HG03442 (cell line): ENCODE measurements at regions not wholly inside any gene's neighbourhood (a gene's known extent, or its start where the extent isn't known, plus 50 kb on each side); places are given as distances from the start of the nearest gene placed in this dataset.
"Not testable (repeated sequence)": the region's sequence is repeated elsewhere in the genome, so short reads cannot be mapped to it uniquely, and the experiment has no call there.

Source experiments
- ATAC-seq: cut with Tn5 transposase; IDR thresholded peaks from one replicate; pipeline ENCODE4 v1.9.1; 2021; ENCODE audit warnings: mild to moderate bottlenecking, moderate library complexity; ENCODE audit not compliant: unreplicated experiment

- ATAC-seq: no peak
Observed at GRCh38 chr17:36691606-36692005, 90.2 kb downstream of the MRM1 start.

- ATAC-seq: no peak
Observed at GRCh38 chr17:36695082-36695481, 93.7 kb downstream of the MRM1 start.

GRCh38 chr17:36695710-36696109 is 94.3 kb downstream of the MRM1 start:
- ATAC-seq: not testable (repeated sequence)

DNA sequence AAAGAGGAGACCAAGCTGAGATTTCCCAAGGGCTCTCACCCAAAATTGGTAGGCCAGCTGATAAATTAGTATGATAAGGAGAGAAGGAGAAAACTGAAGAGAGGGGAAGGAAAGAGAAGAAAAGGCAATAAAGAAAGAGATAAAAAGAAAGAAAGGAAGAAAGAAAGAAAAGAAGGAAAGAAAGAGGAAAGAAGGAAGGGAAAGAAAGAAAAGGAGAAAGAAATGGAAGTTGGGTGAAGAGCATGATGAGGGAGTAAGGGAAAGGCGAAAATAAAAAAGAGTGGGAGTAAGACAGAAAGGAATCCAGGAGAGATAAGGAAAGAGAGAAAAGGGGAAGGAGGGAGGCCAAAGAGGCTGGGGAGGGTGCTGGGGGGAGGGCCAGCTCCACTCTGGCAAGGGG is 95.4 kb downstream of the MRM1 start:
- ATAC-seq: no peak

DNA sequence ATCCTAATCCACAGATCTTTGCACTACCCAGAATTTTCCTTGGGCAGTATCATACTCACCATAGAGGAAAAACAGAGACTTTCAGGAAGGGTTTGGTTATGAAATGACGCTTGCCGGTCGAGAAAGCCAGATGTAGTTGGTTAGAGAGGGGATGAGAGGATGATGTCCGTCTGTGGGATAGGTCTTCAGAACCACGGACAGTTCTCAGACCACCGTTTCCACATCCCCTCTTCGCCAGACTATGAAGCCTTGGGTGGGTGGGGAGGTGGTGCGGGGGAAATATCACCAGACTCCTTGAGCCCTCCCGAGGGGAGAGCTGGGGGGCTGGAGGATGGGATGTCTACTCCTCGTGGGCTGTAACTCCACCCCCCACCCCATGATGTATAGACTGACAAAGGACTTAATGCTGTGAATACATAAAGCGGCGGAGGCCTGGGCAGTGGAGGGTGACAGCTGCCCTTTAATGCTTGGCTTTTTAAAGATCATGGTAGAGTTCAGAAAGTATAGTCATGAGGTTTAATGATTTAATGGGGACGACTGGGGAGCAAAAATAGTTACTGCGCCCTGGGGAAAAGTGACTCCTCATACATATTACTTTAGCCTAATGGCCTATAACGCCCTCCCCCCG is 96.6 kb downstream of the MRM1 start:
- no peak for ATAC-seq

GRCh38 chr17:36701429-36702099 is 100.2 kb downstream of the MRM1 start:
- no peak for ATAC-seq

DNA sequence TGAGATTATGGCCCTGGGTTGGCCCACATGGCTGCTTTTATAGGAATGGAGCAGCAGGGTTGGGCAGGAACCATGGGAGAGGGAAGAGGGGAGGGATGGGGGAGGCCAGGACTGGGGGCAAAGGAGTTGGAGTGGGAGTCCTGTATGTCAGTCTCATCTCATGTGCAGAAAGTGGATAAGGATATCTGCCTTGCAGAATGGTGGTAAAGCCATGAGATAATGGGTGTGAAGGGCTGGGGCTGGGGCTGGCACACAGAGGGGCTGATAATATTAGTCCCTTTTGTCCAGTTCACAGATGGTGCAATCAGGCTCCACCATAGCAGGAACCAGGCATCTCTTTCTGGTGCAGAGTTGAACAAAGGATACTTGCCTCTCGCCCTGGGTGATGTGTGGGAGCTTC is 101.3 kb downstream of the MRM1 start:
- ATAC-seq: no peak

DNA sequence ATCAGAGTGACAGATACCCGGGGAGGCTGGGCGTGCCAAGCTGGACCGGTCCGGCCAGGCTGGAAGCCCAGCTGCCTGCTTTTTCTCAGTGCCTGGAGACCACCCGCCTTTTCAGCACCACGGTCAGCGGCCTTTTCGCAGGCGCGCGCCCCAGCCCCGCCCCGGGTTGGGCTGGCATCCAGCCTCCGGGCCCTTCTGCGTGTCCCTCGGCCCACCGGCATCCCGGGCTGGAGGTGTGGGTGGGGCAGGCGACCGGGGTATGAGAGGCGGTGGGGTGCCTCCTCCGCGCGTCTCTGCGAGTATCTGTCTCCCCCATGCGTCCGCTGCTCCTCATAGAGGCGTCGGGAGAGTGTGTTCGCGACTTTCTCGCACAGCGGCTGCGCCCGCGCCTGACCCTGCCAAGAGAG is 102.5 kb downstream of the MRM1 start:
- ATAC-seq: no peak

DNA sequence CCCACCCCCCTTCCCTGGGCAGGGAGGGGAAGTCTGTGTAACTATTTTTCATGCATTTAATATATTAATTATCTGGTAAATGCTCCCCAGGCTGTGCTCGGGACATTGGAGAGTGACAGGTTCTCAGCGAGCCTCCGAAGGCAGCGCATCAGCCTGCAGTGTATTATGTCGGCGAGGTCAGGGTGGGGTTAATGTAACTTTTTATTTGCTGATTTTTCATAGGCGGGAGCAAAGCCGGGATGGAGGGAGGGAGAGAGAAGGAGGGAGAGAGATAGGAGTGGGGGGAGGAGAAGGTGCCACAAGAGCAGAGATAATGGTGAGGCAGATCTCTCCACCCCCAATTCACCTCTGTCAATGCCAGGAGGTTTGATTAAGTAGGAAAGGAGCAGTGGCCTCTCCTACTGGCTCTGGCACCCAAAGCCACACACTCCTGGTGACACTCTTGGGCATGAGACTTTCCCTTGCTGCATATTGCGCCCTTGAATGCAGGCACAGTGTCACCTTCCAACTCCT is 104.0 kb downstream of the MRM1 start:
- no peak for ATAC-seq

DNA sequence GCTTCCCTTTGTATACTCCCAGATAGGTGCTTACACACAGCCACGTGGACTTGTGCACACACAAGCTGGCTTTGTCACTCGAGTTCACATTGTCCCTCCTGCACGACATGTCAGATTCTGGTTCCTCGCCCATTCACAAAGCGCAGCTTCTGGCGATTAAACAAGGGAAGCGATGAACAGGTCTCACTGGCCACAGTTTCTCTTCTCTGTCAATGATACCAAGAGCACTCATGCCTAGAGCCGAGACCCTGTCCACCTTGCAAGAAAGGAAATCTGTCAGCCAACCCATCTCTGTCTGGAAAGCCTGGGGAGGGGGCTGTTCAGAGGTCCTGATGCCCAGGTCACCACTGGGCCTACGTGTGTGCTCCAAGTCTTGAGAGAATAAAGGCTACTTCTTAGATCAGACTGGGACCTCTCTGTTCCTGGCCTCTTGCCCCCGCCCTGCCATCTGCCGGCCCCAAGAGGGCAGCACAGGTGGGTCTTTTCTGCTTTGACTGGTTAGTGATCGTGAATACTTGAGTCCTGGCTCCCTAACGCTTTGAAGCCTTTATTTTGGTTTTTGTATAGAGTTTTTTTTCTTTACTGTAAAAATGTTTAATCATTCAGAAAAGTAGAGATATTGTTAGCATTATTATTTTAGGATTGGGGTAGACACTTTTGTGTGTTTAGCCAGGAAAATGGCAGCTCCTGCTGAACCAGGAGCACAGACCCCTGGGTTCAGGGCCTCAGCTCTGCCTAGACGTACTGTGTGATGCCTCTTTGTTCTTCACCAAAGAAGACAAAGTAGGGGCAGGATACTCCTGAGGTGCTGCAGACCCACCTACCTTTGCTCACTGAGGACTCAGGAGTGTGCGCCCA is 104.7 kb downstream of the MRM1 start:
- no peak for ATAC-seq

DNA sequence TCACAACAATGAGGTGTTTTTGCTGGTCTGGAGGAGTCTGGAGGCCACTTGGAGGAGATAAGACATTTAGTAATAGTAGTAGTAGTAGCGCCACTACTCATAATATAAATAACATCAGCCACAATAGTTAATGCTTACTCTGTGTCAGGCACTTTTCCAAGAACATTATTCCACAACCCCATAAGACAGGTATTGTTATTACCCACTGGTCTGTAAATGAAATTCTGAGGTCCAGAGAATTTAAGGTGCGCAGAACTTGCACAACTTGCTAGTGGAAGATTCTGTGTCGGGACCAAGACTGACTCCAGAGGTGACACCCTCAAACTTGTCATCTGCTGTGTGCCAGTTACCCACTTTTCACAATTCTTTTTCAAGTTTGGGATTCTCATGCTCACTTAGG is 106.5 kb downstream of the MRM1 start:
- ATAC-seq: no peak

DNA sequence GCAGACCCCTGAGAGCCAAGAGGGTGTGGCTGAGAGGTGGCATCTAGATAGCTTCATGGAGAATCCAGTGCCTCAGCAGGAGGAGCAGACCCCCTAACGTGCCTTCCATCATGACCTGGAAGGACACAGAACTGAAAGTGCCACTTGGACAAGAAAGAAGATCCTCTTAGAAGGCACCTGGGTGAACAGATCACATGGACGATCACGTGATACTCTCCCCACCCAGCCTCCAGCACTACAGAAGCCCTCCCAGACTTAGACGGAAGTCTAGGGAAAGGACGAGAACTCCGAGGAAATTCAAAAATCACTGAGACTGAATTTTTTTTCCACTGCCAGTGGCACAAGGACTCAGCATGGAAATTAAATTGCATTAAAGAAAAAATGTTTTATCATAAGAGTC is 113.4 kb downstream of the MRM1 start:
- ATAC-seq: no peak

GRCh38 chr17:36715951-36716350 is 114.6 kb downstream of the MRM1 start:
- no peak for ATAC-seq

DNA sequence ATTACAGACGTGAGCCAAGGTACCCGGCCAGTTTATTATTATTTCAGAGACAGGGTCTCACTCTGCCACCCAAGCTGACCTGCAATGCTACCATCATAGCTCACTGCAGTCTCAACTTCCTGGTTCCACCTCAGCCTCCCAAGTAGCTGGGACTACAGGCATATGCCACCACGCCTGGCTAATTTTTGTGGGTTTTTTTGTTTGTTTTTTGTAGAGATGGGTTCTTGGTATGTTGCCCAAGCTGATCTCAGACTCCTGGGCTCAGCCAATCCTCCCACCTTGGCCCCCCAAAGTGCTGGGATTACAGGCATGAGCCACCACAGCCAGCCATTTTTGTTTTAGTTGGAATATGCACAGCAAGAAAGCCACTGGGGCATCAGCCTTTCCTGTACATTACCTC is 115.7 kb downstream of the MRM1 start:
- no peak for ATAC-seq

- no peak for ATAC-seq
Observed at GRCh38 chr17:36720131-36720530, 118.7 kb downstream of the MRM1 start.

- ATAC-seq: no peak
Observed at GRCh38 chr17:36721560-36722120, 120.3 kb downstream of the MRM1 start.

GRCh38 chr17:36722121-36722902 is 120.9 kb downstream of the MRM1 start:
- ATAC-seq: peak; percentile 60

DNA sequence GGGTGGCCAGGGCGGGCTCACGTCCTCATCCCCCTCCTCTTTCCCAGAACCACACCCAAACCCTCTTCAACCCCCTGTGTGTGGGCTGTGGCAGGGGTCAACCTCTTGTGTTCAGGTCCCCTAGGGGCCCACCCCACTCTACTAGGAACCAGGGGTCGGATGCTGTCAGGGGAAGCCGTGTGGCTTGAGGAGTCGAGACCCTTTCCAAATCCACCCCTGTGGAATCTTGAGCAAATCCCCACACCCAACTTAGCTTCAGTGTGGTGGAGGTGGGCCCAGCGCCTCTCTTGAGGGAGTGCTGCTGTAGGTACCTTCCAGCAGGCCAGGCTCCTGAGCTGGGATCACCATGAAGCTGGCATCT is 121.5 kb downstream of the MRM1 start:
- no peak for ATAC-seq

DNA sequence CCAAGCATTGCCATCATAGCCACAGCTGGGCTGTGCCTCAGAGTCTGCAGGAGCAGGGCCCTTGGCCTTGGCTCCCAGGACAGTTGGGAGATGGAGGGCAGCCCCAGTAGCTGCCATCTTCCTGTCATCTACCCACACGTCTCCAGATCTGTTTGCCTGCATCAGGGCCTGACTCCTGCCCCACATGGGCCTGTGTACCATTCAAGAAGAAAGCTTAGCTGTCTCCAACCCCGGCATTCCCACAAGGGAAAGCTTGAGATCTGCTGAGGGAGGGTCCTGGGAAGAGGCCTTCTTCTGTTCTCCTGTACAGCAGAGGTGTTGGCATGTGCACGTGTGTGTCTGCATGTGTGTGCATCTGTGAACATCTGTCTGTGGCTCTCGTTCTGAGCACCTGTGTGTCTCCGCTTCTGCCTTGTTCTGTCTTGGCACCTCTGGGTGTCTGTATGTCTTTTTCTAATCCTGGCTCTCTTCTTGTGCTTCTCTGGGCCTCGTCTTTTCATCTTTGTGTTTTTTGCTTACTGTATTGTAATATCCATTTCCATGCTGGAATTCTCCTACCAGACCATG is 122.2 kb downstream of the MRM1 start:
- no peak for ATAC-seq

DNA sequence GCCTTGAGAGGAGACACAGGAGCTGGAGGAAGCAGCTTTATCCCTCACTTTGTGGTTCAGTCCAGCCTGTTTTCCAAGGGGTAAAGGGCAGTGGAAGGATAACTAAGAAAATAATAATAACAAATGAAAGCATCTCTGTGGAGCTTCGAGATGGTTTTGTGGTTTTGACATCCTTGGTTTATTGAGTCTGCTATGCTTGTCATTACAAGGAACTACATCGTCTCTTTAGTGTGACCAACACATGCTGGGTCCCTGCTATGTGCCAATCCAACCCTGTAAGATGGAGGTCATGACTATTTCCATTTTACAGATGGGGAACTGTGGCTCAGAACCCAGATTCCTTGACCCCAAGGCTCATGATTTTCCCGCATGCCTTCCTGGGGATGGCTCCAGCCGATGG is 124.8 kb downstream of the MRM1 start:
- no peak for ATAC-seq
